ENCODE measurements at regions not wholly inside any gene's neighbourhood (a gene's known extent, or its start where the extent isn't known, plus 50 kb on each side); places are given as distances from the start of the nearest gene placed in this dataset.
A peak's percentile ranks its signal among the peaks of the same experiment; 100 is the strongest.

- DNase-seq: no peak
Observed at GRCh38 chr1:93815366-93816110, 63.5 kb downstream of the DNTTIP2 start.

- no peak for DNase-seq
Observed at GRCh38 chr1:93814795-93815340, 64.1 kb downstream of the DNTTIP2 start.

DNA sequence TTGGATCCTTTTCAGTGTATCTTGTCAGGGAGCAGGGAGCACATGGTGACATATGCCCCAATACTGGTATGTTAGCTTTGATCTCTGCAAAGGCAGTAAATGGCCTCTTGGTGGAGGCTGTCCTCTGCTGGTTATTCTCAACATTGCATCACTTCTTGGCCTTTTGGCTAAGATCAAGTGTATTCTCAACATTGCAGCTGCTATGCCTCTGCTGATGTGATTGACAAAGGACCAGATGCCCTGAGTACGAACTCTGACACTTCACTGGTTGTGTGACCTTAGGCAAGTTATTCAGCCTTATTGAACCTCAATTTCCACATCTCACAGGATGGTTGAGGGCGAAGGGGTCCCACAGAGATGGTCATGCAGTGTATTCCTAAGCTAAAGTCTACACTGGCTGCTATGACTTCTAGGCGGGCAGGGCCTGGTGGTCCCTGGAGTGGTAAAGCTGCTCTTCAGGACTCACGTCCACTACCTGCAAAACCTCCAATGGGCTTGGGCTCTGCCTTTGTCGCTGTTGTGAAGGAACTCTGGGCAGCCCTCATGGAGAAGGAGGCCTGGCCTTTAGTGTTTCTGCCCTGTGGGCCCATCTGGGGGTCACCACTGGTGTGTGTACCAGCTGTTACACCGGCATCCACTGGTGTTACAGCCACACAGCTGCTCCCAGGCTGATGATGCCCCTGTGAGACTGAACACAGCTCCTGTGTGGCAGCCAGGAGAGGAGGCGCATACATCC is 64.8 kb downstream of the DNTTIP2 start:
- peak; percentile 39 for DNase-seq

GRCh38 chr1:93813076-93813475 is 65.9 kb downstream of the DNTTIP2 start:
- no peak for DNase-seq

DNA sequence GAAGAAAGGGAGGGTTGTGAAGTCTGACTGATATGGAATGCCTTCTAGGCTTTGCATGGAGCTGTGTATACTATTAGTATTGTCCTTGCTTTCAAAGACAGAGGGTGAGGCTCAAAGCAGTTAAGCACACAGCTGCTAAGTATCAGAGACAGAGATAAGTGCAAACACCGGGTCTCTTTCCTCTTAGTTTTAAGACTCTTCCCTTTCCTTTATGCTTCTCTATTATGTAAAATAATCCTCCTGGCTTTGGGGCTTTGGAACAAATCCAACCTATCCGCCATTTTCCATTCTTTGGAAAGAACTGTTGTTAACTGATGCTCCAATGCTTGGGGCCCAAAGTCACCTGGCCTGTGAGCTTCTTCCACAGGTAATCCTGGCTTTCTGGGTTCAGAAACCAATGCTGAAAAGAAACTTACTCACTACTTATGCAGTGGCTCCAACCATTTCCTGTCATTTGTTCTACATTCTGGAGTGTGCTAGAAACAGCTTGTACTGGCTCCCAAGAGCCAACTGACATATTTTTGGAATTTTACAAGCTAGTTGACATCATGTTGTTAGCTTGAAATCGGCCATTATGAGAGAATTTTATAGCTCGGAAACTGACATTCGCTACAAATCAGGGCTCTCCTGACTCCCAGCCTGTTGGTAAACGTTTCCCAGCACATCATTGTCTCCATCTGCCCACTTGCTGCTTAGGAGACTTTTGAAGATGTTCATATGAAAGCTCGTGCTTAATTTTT is 67.5 kb downstream of the DNTTIP2 start:
- no peak for DNase-seq

DNA sequence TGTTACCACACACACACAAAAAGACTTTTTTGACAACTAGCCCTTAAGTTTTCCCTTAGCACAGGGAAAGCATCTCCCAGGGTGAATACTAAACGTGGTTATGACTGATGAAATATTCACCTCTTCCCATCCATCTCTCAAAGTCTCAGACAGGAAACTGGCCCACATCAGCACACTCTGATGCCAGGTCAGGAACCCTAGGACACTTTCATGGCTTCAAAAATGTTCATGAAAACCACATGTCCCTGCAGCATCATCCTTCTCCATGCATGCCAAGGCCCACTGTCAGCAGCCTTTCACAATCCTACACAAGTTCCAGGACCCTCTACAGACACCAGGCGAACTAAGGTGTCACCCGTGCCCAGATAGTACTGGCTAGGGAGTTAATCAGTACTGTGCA is 68.7 kb downstream of the DNTTIP2 start:
- DNase-seq: no peak

GRCh38 chr1:93808871-93809270 is 70.1 kb downstream of the DNTTIP2 start:
- DNase-seq: no peak

- no peak for DNase-seq
Observed at GRCh38 chr1:93807311-93807930, 71.6 kb downstream of the DNTTIP2 start.

DNA sequence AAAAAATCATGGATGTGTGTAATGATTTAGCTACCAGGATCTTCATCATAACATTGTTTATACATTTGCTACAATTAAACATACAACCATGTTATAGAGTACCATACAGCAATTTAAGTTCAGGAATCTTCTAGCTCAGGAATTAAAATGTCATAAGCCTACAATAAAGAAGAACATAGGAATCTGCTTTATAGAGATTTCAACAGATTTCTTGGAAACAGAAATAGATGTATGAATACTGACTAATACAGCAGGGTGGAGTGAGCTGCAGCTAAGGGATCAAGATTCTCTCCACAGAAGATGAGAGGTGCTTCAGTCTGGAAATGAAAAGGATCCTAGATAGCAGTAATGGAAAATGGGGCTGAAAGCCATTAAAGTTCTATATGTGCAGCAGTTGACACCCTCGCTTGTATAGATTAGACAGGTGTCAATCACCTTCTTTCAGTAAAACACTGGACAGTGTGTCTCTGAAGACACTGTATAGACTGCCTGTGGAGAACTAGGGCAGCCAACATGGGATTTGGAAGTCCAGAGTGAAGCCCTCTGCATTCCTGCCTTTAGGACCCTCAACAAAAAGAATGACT is 73.9 kb downstream of the DNTTIP2 start:
- no peak for DNase-seq

DNA sequence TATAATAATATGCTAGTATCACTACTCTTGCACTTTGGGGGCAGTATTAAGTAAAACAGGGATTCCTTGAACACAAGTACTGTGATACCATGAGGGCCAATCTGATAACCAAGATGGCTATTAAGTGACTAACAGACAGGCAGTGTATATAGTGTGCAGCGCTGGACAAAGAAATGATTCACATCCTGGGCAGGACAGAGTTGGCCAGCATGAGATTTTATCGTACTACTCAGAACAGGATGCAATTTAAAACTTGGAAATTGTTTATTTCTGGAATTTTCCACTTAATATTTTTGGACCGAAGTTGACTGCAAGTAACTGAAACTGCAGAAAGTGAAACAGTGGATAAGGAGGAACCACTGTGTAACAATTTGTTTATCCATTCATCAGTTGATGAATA is 74.6 kb downstream of the DNTTIP2 start:
- no peak for DNase-seq

GRCh38 chr1:93801471-93801870 is 77.5 kb downstream of the DNTTIP2 start:
- no peak for DNase-seq

- DNase-seq: no peak
Observed at GRCh38 chr1:93800856-93801255, 78.2 kb downstream of the DNTTIP2 start.

GRCh38 chr1:93798291-93798690 is 80.7 kb downstream of the DNTTIP2 start:
- DNase-seq: no peak

GRCh38 chr1:93784538-93784937 is 94.5 kb downstream of the DNTTIP2 start:
- DNase-seq: no peak

- no peak for DNase-seq
Observed at GRCh38 chr1:93783876-93784275, 95.1 kb downstream of the DNTTIP2 start.

DNA sequence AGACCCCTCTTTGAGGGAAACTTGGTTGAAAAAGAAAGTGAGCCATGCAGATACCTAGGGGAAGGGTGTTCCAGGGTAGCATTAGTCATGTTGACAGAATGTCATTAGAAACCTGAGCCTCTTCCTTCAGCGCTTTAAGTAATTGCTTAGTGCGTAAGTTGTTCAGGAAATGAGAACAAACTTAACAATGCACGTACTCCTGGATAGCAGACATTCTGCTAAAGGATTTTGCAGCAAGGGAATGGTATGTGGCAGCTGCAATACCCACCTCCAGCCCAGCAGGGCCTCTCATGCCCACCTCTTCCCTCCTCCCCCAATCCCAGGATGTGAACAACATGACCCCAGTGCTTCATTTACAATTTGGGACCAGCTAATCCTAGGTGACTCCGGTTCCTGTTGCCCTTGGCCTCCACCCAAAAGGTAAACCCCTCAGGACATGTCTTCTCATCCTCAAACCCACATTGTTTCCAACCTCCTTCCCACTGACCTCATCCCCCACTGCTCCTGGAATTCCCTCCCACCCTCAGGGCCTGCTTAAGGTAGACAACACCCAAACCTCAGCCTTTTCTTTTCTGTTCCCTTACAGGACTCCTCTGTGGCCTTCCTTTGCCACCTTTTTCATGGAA is 98.0 kb upstream of the BCAR3 start:
- DNase-seq: no peak

DNA sequence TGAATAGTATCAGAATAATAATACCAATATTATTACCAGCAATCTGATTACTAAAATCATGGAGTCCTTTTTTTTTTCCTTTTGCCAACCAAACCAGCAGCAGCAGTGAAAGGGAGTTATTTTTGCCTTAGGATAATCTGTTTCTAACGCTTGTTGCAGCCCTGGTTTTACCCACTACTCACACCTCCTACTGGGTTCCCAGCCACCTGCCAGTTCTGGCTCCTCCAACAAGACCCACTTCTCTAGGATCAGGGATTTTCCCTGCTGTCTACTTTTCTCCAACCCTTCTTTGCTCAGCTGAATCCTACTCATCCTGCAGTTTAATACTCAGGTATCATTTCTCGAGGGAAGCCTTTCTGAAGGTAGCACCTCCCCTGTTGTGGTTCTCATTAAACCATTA is 96.8 kb upstream of the BCAR3 start:
- no peak for DNase-seq

- no peak for DNase-seq
Observed at GRCh38 chr1:93777255-93777654, 95.6 kb upstream of the BCAR3 start.

DNA sequence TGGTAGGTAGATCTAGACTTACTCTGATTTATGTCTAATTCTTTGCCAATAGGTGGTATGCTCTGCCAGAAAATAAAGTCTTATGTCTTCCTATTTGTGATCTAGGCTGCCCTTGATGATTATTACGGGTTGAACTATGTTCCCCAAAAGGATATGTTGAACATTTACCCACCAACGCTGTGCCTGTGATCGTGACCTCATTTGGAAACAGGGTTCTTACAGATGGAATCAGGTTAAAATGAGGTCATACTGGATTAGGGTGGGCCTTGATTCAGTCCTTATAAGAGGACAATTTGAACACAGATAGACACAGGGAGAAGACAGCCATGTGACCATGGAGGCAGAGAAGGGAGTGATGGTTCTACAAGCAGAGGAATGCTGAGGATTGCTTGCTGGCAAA is 95.1 kb upstream of the BCAR3 start:
- no peak for DNase-seq

DNA sequence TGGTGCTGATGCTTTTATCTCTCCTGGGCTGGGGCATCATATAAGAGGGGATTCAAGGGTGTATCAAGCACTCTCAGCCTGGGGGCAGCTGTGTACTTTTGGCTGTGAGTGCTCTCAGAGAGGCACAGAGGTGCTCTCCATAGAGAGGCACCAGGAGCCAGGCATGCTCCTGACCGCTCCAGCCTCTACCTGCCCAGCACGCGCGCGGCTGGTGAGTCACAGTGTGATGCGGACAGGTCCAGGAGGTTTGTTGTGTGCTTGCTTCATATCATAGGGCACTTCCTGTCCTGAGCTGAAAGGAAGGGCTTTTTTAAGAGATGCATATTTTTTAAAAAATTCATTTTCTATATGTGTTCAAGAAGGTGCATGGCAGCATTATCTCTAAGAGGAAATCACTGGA is 93.6 kb upstream of the BCAR3 start:
- no peak for DNase-seq

GRCh38 chr1:93774707-93775106 is 93.1 kb upstream of the BCAR3 start:
- DNase-seq: no peak

All from stimulated activated CD4-positive, alpha-beta T cell treated with anti-CD3 and anti-CD28 coated beads, Interleukin-1b, Interleukin-23, amount 100 ng/mL, for 48 hours (primary cell).